Upper lobe of right lung (tissue), 1 donor: ENCODE measurements at regions not wholly inside any gene's neighbourhood (a gene's known extent, or its start where the extent isn't known, plus 50 kb on each side); places are given as distances from the start of the nearest gene placed in this dataset.

Experiments used
- ATAC-seq: fragments of 200-7000 bp; cut with Tn5 transposase; one replicate; pipeline ENCODE4 v1.9.1; 2020; ENCODE audit warnings: mild to moderate bottlenecking, moderate library complexity
- DNase-seq: peaks from one replicate; pipeline ENCODE4 v3.0.0-alpha.2; 2020
- H3K27ac ChIP-seq: fragments of 200-600 bp; one replicate; pipeline ENCODE4 v1.8.0; 2022
- H3K27me3 ChIP-seq: fragments of 200-600 bp; one replicate; pipeline ENCODE4 v1.8.0; 2022; ENCODE audit warnings: mild to moderate bottlenecking
- H3K36me3 ChIP-seq: fragments of 200-600 bp; one replicate; pipeline ENCODE4 v1.8.0; 2022
- H3K4me1 ChIP-seq: fragments of 200-600 bp; one replicate; pipeline ENCODE4 v1.8.0; 2022
- H3K4me3 ChIP-seq: fragments of 200-600 bp; one replicate; pipeline ENCODE4 v1.8.0; 2022; ENCODE audit warnings: mild to moderate bottlenecking
- H3K9me3 ChIP-seq: fragments of 200-600 bp; one replicate; pipeline ENCODE4 v1.8.0; 2022
- CTCF ChIP-seq: fragments of 200-600 bp; IDR thresholded peaks from one replicate; pipeline ENCODE4 v1.8.0; 2022; ENCODE audit warnings: antibody characterized with exemption
- intact Hi-C: fragments of 100-400 bp; cut with DNase I; formaldehyde crosslinking; loops from one replicate; pipeline ENCODE4 v1.11.0; 2022
- donor health status: DM: no; HTN: yes; CAD: no; lungs with severe emphysema.

- ATAC-seq = no peak
- TF ChIP-seq CTCF = no peak
- intact Hi-C loops = no loop called here
Measured at GRCh38 chrX:77293331-77293995, 153.7 kb upstream of the FGF16 start.

GRCh38 chrX:77298296-77298695 is 148.9 kb upstream of the FGF16 start:
- TF ChIP-seq CTCF = no peak
- Histone ChIP-seq H3K4me1 (no peaks in the 10 kb centered on the region), H3K9me3 (no peaks in the 10 kb centered on the region), H3K36me3 (no peaks in the 10 kb centered on the region), H3K27ac (no peak overlapping the region), H3K27me3 (no peaks in the 10 kb centered on the region), H3K4me3 (no peak overlapping the region)
- intact Hi-C loops = no loop called here
- no peak for DNase-seq
- ATAC-seq = no peak

More at GRCh38 chrX:77293331-77293995, 153.7 kb upstream of the FGF16 start:
- no peaks in the 10 kb centered on the region for H3K36me3 ChIP-seq
- H3K9me3 ChIP-seq = no peaks in the 10 kb centered on the region
- no peak overlapping the region for H3K4me3 ChIP-seq
- H3K27me3 ChIP-seq = no peaks in the 10 kb centered on the region
- DNase-seq = no peak
- H3K27ac ChIP-seq = no peak overlapping the region
- H3K4me1 ChIP-seq = no peaks in the 10 kb centered on the region

- TF ChIP-seq CTCF = no peak
- intact Hi-C loops = no loop called here
- Histone ChIP-seq H3K36me3 (no peaks in the 10 kb centered on the region), H3K4me3 (no peak overlapping the region), H3K4me1 (no peaks in the 10 kb centered on the region), H3K27me3 (no peaks in the 10 kb centered on the region), H3K27ac (no peak overlapping the region), H3K9me3 (no peaks in the 10 kb centered on the region)
- ATAC-seq (peak; percentile 30), DNase-seq (no peak)
Measured at GRCh38 chrX:77298790-77299189, 148.4 kb upstream of the FGF16 start.

- Histone ChIP-seq H3K27me3 (no peaks in the 10 kb centered on the region), H3K27ac (no peak overlapping the region), H3K9me3 (no peaks in the 10 kb centered on the region), H3K36me3 (no peaks in the 10 kb centered on the region), H3K4me3 (no peak overlapping the region), H3K4me1 (no peaks in the 10 kb centered on the region)
- intact Hi-C loops = no loop called here
- no peak for TF ChIP-seq CTCF
- ATAC-seq (no peak), DNase-seq (no peak)
Measured at GRCh38 chrX:77299549-77299948, 147.6 kb upstream of the FGF16 start.

- no peak for ATAC-seq
- Histone ChIP-seq H3K4me1 (no peaks in the 10 kb centered on the region), H3K9me3 (no peaks in the 10 kb centered on the region), H3K27ac (no peak overlapping the region), H3K4me3 (no peak overlapping the region), H3K36me3 (no peaks in the 10 kb centered on the region), H3K27me3 (no peaks in the 10 kb centered on the region)
- TF ChIP-seq CTCF = no peak
- DNase-seq = no peak
- intact Hi-C loops = no loop called here
Measured at GRCh38 chrX:77342004-77342403, 105.2 kb upstream of the FGF16 start.

- TF ChIP-seq CTCF = no peak
- Histone ChIP-seq H3K9me3 (no peaks in the 10 kb centered on the region), H3K27me3 (no peaks in the 10 kb centered on the region), H3K36me3 (no peaks in the 10 kb centered on the region), H3K4me1 (no peaks in the 10 kb centered on the region), H3K27ac (no peak overlapping the region), H3K4me3 (no peak overlapping the region)
- intact Hi-C loops = no loop called here
- DNase-seq (no peak), ATAC-seq (no peak)
Measured at GRCh38 chrX:77346859-77347258, 100.3 kb upstream of the FGF16 start.
